ENCODE measurements at regions not wholly inside any gene's neighbourhood (a gene's known extent, or its start where the extent isn't known, plus 50 kb on each side); places are given as distances from the start of the nearest gene placed in this dataset.

- TF ChIP-seq CTCF (IDR thresholded peaks at IDR 0.05) (no peak), POLR2A (IDR thresholded peaks at IDR 0.05) (no peak)
Observed at GRCh38 chr3:161649900-161650484, 153.4 kb downstream of the OTOL1 start.
